ENCODE measurements at regions not wholly inside any gene's neighbourhood (a gene's known extent, or its start where the extent isn't known, plus 50 kb on each side); places are given as distances from the start of the nearest gene placed in this dataset.

DNA sequence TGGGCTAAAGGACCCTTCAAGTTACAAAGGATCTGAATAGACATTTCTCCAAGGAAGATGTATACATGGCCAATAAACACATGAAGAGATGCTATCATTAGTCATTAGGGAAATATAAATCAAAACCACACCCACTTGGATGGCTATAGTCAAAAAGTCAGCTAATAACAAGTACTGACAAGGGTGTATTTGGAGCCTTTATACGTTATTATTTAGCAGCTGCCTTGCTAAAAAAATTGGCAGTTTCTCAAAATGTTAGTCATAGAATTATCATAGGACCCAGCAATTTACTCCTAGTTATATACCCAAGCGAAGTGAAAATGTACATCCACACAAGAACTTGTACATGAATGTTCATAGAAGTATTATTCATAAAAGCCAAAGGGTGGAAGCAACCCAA is 112.7 kb upstream of the DUSP21 start:
- TF ChIP-seq YY1 (IDR thresholded peaks at IDR 0.05; ENCODE audit: extremely low read depth, insufficient replicate concordance, low read depth, low read length) (no peak), POLR2AphosphoS5 (IDR thresholded peaks at IDR 0.05; ENCODE audit: low read depth, low read length) (no peak), EGR1 (IDR thresholded peaks at IDR 0.05; ENCODE audit: low read depth) (no peak), EZH2 (IDR thresholded peaks at IDR 0.05) (no peak), RAD21 (IDR thresholded peaks at IDR 0.05; ENCODE audit: low read depth) (no peak), POLR2A (IDR thresholded peaks at IDR 0.05; ENCODE audit: borderline replicate concordance, extremely low read depth, insufficient read depth, insufficient read length) (no peak), JUND (IDR thresholded peaks at IDR 0.05) (no peak), ZFX (IDR thresholded peaks at IDR 0.05) (no peak), REST (IDR thresholded peaks at IDR 0.05; ENCODE audit: low read depth) (no peak)
- TF ChIP-seq, protein P1, sequence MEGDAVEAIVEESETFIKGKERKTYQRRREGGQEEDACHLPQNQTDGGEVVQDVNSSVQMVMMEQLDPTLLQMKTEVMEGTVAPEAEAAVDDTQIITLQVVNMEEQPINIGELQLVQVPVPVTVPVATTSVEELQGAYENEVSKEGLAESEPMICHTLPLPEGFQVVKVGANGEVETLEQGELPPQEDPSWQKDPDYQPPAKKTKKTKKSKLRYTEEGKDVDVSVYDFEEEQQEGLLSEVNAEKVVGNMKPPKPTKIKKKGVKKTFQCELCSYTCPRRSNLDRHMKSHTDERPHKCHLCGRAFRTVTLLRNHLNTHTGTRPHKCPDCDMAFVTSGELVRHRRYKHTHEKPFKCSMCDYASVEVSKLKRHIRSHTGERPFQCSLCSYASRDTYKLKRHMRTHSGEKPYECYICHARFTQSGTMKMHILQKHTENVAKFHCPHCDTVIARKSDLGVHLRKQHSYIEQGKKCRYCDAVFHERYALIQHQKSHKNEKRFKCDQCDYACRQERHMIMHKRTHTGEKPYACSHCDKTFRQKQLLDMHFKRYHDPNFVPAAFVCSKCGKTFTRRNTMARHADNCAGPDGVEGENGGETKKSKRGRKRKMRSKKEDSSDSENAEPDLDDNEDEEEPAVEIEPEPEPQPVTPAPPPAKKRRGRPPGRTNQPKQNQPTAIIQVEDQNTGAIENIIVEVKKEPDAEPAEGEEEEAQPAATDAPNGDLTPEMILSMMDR (IDR thresholded peaks at IDR 0.05 in 2 of 3, conservative IDR thresholded peaks at IDR 0.05 in 1 of 3; ENCODE audit: borderline replicate concordance in 1 of 3, insufficient read depth in 1 of 3, low read depth in 2 of 3, low read length in 2 of 3): no peak
- TF ChIP-seq, protein P2, sequence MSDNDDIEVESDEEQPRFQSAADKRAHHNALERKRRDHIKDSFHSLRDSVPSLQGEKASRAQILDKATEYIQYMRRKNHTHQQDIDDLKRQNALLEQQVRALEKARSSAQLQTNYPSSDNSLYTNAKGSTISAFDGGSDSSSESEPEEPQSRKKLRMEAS (IDR thresholded peaks at IDR 0.05): no peak
- TF ChIP-seq, protein P3, sequence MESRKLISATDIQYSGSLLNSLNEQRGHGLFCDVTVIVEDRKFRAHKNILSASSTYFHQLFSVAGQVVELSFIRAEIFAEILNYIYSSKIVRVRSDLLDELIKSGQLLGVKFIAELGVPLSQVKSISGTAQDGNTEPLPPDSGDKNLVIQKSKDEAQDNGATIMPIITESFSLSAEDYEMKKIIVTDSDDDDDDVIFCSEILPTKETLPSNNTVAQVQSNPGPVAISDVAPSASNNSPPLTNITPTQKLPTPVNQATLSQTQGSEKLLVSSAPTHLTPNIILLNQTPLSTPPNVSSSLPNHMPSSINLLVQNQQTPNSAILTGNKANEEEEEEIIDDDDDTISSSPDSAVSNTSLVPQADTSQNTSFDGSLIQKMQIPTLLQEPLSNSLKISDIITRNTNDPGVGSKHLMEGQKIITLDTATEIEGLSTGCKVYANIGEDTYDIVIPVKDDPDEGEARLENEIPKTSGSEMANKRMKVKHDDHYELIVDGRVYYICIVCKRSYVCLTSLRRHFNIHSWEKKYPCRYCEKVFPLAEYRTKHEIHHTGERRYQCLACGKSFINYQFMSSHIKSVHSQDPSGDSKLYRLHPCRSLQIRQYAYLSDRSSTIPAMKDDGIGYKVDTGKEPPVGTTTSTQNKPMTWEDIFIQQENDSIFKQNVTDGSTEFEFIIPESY (IDR thresholded peaks at IDR 0.05; ENCODE audit: extremely low read depth, insufficient replicate concordance, low read length): no peak
